ENCODE measurements at regions not wholly inside any gene's neighbourhood (a gene's known extent, or its start where the extent isn't known, plus 50 kb on each side); places are given as distances from the start of the nearest gene placed in this dataset.

GRCh38 chr10:121680879-121681655 lies 82.8 kb upstream of the FGFR2 start:
- no peak for DNase-seq (ENCODE audit: extremely low read depth, low read depth)
- no peak for TF ChIP-seq CTCF (IDR thresholded peaks at IDR 0.05; ENCODE audit: low read depth, low read length, missing control alignments)
- no peak overlapping the region for H3K4me3 ChIP-seq (replicated peaks; ENCODE audit: low read depth, low read length)

- no peak for TF ChIP-seq CTCF (IDR thresholded peaks at IDR 0.05; ENCODE audit: low read depth, low read length, missing control alignments)
- no peak for DNase-seq (ENCODE audit: extremely low read depth, low read depth)
- H3K4me3 ChIP-seq (replicated peaks; ENCODE audit: low read depth, low read length) = no peak overlapping the region
Observed at GRCh38 chr10:121679916-121680315, 81.7 kb upstream of the FGFR2 start.

GRCh38 chr10:121678631-121679174 lies 80.5 kb upstream of the FGFR2 start:
- no peak overlapping the region for H3K4me3 ChIP-seq (replicated peaks; ENCODE audit: low read depth, low read length)
- no peak for DNase-seq (ENCODE audit: extremely low read depth, low read depth)
- TF ChIP-seq CTCF (IDR thresholded peaks at IDR 0.05; ENCODE audit: low read depth, low read length, missing control alignments) = no peak

- no peak for TF ChIP-seq CTCF (IDR thresholded peaks at IDR 0.05; ENCODE audit: low read depth, low read length, missing control alignments)
- no peak for DNase-seq (ENCODE audit: extremely low read depth, low read depth)
- H3K4me3 ChIP-seq (replicated peaks; ENCODE audit: low read depth, low read length) = no peak overlapping the region
Observed at GRCh38 chr10:121677880-121678279, 79.6 kb upstream of the FGFR2 start.

- no peak overlapping the region for H3K4me3 ChIP-seq (replicated peaks; ENCODE audit: low read depth, low read length)
- TF ChIP-seq CTCF (IDR thresholded peaks at IDR 0.05; ENCODE audit: low read depth, low read length, missing control alignments) = no peak
- DNase-seq (ENCODE audit: extremely low read depth, low read depth) = no peak
Observed at GRCh38 chr10:121675344-121675743, 77.1 kb upstream of the FGFR2 start.

GRCh38 chr10:121674885-121675284 lies 76.6 kb upstream of the FGFR2 start:
- no peak for DNase-seq (ENCODE audit: extremely low read depth, low read depth)
- H3K4me3 ChIP-seq (replicated peaks; ENCODE audit: low read depth, low read length) = no peak overlapping the region
- no peak for TF ChIP-seq CTCF (IDR thresholded peaks at IDR 0.05; ENCODE audit: low read depth, low read length, missing control alignments)

All from HFF-Myc (cell line).